Astrocyte of the hippocampus (primary cell): ENCODE measurements at regions not wholly inside any gene's neighbourhood (a gene's known extent, or its start where the extent isn't known, plus 50 kb on each side); places are given as distances from the start of the nearest gene placed in this dataset.
A peak's percentile ranks its signal among the peaks of the same experiment; 100 is the strongest.
"Not testable (repeated sequence)": the region's sequence is repeated elsewhere in the genome, so short reads cannot be mapped to it uniquely, and the experiment has no call there.

Experiments
- DNase-seq: peaks from one replicate; pipeline ENCODE4 v3.0.0; 2011; ENCODE audit warnings: low read depth, low spot score

DNA sequence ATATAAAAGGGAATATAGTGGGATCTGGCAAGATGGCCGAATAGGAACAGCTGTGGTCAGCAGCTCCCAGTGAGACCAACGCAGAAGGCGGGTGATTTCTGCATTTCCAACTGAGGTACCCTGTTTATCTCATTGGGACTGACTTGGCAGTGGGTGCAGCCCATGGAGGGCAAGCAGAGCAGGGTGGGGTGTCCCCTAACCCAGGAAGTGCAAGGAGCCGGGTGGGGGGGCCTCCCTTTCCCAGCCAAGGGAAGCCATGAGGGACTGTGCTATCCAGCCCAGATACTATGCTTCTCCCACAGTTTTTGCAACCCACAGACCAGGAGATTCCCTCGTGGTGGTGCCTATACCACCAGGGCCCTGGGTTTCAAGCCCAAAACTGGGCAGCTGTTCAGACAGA lies 342.4 kb downstream of the RPS29 start:
- DNase-seq, result not testable (repeated sequence)

- no peak for DNase-seq
These were observed 345.8 kb downstream of the RPS29 start for GRCh38 chr14:49240383-49240782.

GRCh38 chr14:49228552-49228951 lies 357.6 kb downstream of the RPS29 start:
- no peak for DNase-seq

- no peak for DNase-seq
These were observed 364.9 kb downstream of the RPS29 start for GRCh38 chr14:49221316-49221715.

DNA sequence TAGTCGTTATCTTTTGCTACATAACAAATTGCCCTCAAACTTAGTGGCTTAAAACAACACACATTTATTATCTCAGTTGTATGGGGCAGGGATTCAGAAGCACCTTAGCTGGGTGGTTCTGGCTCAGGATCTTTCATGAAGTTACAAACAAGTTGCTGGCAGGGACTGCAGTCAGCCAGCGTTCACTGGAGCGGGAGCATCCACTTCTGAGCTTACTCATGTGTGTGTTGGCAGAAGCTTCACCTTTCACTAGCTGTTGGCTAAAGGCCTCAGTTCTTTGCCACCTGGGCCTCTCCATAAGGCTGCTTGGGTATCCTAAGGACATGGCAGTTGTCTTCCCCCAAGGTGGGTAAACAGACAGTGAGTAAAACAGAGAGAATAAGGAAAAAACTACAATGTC lies 365.7 kb downstream of the RPS29 start:
- peak; percentile 60 for DNase-seq

DNA sequence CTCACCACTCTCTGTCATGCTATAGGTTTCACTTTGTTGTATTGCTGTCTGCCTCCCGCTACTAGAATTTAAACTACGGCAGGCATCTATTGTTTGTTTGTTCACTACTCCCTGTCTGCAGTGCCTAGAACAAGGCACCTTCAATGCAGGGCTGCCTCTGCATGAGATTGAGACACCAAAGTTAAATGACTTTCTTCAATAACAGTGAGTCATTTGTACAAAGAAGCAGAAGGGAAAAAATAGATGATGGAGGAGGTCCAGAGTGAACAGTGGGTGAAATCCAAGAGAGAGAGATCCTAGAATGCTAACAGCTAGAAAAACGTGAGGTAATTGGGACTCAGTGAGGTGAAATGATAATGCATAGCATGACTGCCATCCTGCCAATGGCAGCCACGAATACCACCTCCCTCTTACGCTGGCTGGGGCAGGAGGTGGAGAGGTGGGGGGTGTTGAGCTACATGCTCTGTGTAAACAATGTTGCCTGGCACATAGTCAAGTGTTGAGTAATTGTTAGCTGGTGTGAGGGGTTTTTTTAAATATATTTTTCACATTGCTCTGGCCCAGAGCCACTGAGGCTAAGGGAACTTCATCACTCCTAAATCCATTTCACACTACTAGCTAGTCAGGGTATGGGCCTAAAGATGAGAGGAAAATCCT lies 367.6 kb downstream of the RPS29 start:
- peak; percentile 88 for DNase-seq

DNA sequence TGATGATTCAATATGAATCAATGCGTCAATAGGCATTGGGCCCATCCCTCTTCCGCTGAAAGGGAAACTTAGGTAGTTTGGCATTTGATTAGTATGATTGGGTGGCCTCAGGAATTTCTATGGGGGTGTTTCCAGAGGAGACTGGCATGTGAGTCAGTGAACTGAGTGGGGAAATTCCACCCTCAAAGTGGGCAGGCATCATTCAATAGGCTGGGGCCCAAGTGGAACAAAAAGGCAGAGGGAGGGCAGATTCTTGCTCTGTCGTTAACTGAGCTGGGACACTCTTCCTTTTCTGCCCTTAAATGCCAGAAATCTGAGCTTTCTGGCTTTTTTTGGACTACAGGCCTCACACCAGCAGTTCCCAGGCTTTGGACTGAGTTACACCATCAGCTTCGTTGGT lies 373.5 kb downstream of the RPS29 start:
- peak; percentile 67 for DNase-seq

DNA sequence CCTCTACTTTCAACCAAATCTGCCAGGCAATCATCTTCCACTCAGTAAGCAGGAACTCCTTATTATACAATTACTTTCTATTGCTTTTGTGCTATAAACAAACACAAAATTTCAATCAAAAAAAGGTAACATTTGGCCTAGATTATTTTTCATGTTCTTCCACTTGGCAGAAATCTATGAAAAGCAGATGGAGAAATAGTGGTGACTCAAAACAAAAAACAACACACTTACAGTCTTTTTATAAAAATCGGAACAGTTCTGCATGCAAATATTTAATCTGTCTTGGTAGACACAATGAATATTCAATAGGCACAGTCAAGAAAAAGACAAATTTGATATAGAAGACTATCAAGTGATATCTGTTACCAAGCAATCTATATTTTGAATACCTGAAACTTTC lies 376.8 kb downstream of the RPS29 start:
- no peak for DNase-seq

- DNase-seq, result no peak
These were observed 379.4 kb downstream of the RPS29 start for GRCh38 chr14:49206828-49207227.

- DNase-seq, result no peak
These were observed 382.5 kb downstream of the RPS29 start for GRCh38 chr14:49203676-49204075.

DNA sequence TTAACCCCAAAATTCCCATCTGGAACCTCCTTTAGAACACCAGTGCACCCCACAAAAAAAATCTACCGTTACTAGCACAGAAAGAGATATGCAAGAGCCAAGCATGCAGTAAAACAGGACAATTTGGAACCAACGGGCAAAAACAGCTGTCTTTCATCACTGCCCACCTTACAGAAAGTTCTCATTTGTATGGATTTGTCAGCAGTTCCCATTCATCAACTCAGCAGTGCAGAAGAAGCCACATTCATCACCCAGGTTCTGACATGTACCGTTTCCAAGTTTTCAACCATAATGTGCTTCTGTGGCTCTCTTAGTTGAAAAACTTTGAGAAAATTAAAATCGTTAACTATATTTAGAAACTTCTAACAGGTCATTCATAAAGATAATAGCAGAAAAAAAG lies 387.0 kb downstream of the RPS29 start:
- DNase-seq, result no peak

DNA sequence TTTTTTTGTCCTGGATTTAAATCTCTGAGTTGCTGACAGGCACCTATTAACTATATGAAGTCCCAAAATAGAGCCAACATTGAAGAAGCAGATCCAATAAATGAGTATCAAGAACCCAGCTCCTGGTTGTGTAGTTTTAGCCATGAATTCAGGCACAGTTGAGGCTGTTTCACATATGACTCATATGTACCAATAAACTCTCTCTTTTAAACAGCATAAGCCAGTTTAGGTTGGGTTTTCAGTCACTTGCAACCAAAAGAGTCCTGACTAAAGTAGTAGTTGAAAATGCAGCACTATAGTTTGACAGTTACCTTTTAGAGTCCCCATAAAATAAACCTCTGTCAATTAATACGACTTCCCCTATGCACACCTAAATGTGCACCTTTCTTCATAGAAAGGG lies 389.9 kb downstream of the RPS29 start:
- DNase-seq, result no peak

DNA sequence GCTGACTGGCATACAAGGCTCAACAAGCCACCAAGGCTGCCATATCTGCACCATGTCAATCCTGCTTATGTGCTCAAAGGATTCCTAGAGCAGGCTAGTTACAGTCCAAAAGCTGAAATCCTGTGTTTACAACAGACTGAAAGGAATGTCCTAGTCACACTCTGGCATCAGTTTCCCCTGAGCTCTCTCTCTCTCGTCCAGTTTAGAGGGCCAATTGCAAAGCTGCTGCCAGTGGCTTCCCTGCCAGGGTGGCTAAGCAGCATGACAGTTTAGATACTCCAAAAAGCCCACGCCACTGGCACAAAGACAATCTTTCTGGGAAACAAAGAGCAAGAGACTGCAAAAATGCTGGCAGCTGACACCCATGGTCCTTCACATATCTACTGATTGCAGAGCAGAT lies 392.1 kb downstream of the RPS29 start:
- DNase-seq, result peak; percentile 5

- no peak for DNase-seq
These were observed 392.7 kb downstream of the RPS29 start for GRCh38 chr14:49193332-49194065.

DNA sequence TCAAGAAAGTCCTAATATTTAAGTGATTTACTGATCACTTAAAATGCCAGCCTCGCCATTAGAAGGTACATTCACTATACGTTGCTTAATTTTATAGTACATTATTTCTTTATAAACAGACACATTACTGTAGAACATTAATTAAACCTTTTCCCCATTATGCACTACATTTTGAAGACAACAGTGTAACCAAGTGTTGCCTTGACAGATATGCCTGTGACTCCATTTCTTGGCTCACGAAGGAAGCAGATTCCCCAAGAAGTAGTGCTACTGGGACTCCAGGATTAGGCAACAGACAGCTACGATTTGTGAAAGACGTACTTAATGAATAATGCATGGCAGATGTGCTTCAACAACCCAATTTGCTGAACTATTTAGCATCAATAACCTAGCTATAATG lies 394.8 kb downstream of the RPS29 start:
- no peak for DNase-seq

- DNase-seq, result no peak
These were observed 396.8 kb downstream of the RPS29 start for GRCh38 chr14:49189375-49189774.

- DNase-seq, result no peak
These were observed 398.4 kb downstream of the RPS29 start for GRCh38 chr14:49187799-49188198.

GRCh38 chr14:49173765-49174373 lies 412.3 kb downstream of the RPS29 start:
- DNase-seq, result peak; percentile 86

- DNase-seq, result no peak
These were observed 422.1 kb downstream of the RPS29 start for GRCh38 chr14:49164074-49164473.

GRCh38 chr14:49160983-49161382 lies 425.2 kb downstream of the RPS29 start:
- no peak for DNase-seq

- DNase-seq, result no peak
These were observed 427.1 kb downstream of the RPS29 start for GRCh38 chr14:49159081-49159480.

- DNase-seq, result peak; percentile 9
These were observed 446.6 kb downstream of the RPS29 start for GRCh38 chr14:49139593-49139992.

DNA sequence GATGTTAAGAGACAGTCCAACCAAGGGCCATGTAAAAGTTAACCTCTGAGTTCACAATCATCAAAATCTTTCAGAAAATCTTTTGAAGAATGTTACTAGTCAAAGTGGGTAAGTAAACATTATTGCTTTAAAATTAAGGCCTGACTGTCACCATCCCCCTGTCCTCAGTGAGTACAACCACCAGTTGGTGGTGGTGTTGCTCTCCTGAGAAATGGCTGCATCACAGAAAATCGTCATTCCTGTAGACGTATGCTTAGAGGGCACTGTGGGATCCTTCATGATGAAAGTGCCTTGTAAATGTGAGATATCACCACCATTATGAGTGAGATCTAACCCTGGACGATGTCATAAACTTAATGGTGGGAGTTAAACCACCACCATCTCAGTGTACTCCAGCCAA lies 451.2 kb downstream of the RPS29 start:
- no peak for DNase-seq
